ENCODE measurements at regions not wholly inside any gene's neighbourhood (a gene's known extent, or its start where the extent isn't known, plus 50 kb on each side); places are given as distances from the start of the nearest gene placed in this dataset.

- DNase-seq (ENCODE audit: low spot score): no peak
Measured at GRCh38 chr18:54532222-54532621, 58.8 kb upstream of the DYNAP start.

- DNase-seq (ENCODE audit: low spot score): no peak
Measured at GRCh38 chr18:54532962-54533361, 58.1 kb upstream of the DYNAP start.
